ENCODE measurements at regions not wholly inside any gene's neighbourhood (a gene's known extent, or its start where the extent isn't known, plus 50 kb on each side); places are given as distances from the start of the nearest gene placed in this dataset.

DNA sequence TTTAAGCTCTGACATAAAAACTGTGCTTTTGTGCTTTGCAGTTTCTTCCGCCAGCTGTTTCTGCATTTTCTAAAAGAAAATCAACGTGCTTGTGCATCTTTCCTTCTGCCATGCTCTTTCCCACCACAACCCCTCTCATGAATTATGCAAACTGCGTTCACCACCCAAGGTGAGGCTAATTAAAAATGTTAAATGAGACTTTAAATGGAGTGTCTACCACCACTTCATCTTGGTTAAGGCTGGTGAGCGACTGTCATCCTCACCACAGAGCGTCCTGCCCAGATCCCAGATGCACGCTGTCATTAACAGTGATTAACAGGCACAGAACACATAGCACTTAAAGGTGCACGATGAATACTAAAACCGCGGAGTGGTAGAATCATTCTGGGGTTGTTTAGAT is 250.5 kb upstream of the RAB6C start:
- no peak for DNase-seq (ENCODE audit: low read depth)

DNA sequence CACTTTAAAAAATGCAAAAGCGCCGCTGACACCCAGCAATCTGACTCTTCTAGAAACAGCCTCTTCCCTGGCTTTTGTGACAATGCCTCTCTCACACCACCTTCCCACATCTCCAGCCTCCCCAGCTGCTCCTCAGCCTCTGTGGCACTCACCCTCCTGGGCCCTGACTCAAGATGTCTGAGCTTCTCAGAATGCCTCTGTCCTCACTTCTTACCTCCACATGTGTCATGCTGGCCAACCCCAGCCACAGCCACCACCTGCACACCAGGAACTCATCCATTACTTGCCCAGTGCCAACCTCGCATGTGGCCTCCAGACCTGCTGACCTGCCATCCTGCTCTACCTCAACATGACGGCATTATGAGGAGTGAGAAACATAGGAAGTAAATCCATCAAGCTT is 249.8 kb upstream of the RAB6C start:
- DNase-seq (ENCODE audit: low read depth) = no peak

DNA sequence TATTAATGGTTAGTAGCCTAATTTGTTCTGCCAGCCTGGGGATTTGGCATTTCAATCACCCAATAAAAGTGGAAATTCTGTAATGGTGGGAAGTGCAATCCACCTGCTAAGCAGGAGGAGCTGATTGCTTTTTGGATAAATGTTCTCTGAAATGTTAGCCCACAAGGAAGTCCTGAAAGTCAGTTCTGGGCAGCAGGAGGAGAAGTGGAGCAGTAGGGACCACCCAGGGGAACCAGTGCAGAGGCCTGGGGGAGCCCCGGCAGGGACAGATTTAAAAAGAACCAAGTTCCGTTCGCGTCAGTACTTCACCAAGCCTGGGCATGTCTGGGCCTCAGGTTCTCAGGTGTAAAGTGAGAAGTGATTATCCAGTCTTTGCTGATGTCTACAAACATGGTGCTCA is 248.5 kb upstream of the RAB6C start:
- no peak for DNase-seq (ENCODE audit: low read depth)

DNA sequence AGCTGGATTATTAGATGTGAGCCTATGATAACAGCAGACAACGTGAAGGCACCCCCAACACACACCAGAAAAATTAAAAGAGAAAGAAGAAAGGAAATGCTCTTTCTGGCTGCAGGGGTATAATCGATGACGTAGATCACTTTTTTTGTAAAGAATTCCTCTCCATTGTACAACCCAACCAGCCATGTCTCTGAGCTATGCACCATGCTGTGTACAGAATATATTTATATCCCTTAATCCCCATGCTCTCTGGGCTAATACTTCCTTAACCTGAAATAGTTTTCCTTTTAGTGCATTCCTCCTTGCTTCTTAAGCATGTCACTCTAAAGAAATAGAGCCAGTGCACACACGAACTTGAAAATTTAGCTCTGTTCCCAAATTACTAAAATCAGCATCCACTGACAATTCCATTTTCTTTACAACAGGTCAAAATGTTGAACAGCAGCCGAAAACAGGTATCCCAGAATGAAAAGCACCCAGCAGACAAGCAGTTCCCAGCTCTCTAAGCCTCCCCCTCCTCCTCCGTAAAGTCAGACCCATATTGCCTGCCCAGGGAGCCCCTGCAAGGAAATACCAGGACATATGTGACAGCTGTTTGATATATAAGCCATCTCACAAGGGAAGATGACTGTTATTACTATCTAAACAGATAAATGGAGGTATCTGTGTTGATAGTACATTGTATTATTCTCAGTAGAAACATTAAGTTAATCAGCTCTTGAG is 247.4 kb upstream of the RAB6C start:
- no peak for DNase-seq (ENCODE audit: low read depth)

DNA sequence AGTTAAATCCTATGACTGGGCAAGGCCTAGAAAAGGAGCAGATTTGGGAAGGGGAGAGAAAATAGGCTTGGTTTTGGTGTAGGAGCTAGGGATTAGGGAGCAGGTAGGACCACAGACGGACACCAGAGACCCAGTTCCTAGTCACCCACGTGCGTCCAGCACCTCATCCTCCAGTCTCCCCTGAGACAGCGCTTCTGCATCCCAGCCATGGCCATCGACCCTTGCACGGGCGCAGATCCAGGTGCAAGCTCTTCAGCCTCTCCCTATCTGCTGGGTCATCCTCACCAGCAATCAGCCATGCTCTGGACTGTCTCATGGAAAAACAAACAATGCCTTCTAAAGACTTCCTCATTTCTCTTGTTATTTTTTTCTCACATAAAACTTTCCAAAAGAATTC is 246.8 kb upstream of the RAB6C start:
- no peak for DNase-seq (ENCODE audit: low read depth)

DNA sequence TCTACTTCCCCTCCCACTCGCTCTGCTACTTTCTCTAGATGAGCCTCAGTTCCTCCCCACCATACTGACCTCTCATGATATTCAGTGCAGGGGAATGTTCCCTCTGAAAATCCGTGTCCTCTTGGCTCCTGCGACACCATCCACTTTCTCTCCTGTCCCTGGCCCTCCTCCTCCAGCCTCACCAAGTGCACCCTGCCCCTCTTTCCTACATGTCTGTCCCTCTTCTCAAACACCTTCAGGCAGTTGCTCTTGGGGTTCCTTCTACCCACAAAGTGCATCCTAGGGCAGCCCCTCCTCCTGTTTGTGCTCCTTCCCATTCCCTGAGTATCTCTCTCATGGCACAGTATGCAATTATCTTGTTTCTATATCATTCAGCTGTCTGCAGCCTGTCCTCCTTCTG is 246.4 kb upstream of the RAB6C start:
- no peak for DNase-seq (ENCODE audit: low read depth)

DNA sequence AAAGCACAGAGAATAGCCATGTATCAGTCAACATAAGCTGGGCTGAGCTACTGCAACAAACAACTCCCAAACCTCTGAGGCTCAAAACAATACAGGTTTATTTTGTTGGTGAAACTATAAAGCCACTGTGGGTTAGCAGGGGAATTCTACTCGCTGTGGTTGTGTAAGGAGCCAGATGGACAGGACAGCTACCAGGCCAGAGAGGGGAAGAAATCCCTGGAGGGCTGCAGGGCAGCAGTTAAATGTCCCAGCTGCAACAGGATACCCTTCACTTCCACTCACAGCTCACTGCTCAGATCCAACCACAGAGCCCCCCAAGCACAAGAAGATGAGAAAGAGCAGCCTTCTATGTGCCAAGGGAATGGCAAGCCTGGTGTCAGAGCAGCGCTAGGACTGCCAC is 245.9 kb upstream of the RAB6C start:
- DNase-seq (ENCODE audit: low read depth) = no peak

DNA sequence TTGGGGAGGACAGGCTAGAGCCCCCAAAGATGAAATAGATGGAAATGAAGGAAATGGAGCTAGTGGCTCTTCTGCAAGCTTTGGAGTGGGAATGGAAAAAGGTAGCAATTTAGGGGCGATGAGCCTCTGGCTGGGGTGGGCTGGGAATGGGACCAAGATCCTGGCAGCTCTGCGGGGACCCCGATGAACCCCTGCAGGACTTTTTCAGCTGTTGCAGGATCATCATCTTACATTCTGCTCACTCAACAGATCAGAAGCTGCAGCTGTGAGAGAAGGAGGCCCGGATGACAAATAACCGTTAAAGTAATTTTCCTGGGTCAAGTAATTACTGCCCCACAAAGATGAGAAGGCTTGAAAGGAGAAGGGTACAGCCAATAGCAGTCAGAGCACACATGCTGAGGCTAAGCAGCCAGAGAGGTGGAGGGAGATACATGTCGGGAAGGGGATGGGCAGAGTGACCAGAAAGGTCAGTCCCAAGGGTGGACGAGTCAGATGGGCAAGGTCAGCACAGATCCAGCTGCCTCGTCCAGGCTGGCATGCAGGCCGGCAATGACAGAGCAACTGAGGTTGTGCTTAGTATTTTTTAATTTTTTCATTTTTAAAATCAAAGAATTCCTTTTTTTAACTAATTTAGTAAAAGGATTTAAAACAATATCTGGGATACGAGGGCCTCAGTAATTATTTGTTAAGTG is 245.0 kb upstream of the RAB6C start:
- no peak for DNase-seq (ENCODE audit: low read depth)

DNA sequence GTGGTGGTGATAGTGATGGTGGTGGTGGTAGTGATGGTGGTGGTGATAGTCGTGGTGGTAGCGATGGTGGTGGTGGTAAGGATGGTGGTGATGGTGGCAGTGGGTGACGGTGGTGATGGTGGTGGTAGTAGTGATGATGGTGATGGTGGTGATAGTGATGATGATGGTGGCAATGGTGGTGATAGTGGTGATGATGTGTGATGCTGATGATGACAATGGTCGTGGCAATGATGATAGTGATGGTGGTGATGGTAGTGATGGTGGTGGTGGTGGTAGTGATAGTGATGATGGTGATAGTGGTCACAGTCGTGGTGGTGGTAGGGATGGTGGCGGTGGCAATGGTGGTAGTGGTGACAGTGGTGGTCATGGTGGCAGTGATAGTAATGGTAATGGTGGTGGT is 243.9 kb upstream of the RAB6C start:
- DNase-seq (ENCODE audit: low read depth) = no peak

DNA sequence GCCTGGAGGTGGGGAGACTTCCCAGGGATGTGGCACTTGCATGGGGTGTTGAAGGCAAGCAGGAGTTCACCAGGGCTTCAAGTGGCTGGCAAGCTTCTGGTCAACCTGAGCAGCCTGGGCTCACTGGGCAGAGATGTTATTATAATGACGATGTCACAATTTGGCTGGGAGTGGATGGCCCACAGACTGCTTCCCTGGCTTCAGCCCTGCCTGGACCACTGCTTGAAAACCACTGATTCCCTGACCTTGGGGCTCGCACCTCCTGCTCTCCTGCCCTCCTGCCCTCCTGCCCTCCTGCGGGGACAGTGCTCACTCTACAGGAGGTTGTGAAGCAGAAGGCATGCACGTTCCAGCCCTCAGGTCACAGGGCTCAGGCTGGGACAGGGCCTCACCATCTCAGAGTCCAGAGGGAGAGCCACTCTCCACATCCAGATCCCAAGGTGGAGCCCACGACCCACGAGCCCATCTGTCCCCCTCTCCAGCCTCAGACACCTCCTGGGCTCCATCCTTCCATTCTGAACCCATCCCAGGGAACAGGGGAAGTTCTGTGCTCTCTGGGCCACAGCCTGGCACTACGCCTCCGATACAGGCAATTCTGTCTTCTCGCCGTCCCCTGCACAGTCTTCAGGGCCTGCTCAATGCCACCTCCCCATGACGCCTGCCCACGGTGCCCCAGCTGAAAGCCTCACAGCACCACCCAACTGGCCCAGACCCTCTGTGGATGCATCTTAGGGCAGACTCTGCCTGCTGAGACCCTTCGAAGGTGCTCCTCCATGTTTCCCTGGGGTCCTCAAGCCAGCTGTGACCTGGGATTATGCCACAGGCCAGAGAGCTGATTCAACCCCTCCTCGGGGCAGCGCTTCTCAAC is 241.6 kb upstream of the RAB6C start:
- DNase-seq (ENCODE audit: low read depth) = no peak

DNA sequence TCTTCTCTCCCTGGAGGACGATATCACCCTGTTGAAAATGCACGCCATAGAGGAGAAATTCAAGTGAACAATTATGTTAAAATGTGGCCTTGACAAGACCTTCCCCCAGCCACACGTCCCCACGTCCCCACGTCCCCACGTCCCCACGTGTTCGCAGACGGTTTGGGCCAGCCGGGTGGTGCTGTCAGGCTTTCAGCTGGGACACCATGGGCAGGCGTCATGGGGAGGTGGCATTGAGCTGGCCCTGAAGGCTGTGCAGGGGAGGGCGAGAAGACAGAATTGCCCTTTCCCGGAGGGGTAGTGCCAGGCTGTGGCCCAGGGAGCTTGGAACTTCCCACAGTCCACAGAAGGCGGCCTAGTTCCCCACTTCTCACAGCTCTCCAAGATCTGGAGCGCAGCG is 240.7 kb upstream of the RAB6C start:
- DNase-seq (ENCODE audit: low read depth) = no peak

DNA sequence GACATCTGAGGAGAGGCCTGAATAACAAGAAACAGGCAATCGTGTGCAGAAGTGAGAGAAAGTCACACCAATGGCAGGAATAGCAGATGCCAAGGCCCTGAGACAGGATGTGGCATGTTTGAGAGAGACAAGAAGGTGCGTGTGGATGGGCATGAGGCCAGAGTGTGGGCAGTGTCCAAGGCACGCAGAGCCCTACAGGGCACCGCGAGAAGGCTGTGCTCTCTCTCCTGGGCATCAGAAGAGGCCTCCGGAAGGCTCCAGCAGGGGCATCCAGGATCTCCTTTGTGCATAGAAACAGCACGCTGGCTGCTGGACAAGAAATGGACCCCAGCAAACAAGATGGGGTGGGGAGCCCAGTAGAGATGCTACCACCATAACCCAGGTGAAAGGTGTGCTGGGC is 239.0 kb upstream of the RAB6C start:
- DNase-seq (ENCODE audit: low read depth) = no peak

DNA sequence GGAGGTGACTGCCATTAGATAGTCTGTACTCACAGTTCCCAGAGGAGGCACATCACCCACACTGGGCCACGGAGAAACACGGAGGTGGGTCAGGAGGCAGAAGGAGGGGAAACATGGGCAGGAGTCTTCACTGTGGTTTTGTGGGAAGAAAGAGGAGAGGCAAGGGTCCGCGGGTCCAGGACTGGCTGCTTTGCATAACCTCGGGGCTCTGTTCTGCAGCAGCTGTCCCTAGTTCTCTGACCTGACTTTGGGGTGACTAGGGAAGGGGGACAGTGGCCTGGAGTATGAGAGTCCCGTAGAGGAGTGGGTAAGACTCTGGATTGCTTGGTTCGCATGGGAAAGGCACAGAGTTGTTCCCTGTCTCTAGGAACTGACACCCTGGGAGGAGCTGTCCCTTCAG is 238.3 kb upstream of the RAB6C start:
- DNase-seq (ENCODE audit: low read depth) = no peak

DNA sequence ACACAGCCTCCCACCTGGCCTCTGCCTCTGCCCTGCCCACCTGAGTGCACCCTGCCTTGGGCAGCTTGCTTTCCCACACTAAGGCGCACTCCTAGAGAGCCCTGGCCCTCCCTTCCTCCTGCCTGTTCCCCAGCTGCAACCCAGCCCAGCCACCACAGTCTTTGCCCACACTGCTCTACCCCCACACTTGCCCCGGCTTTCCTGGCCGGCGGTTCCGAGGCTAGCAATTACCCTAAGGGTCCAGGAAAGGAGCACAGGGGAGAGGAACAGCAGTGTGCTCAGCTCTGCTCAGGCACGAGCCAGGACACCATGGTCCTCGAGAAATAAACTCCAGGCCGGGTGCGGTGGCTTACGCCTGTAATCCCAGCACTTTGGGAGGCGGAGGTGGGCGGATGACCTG is 237.8 kb upstream of the RAB6C start:
- DNase-seq (ENCODE audit: low read depth) = no peak

DNA sequence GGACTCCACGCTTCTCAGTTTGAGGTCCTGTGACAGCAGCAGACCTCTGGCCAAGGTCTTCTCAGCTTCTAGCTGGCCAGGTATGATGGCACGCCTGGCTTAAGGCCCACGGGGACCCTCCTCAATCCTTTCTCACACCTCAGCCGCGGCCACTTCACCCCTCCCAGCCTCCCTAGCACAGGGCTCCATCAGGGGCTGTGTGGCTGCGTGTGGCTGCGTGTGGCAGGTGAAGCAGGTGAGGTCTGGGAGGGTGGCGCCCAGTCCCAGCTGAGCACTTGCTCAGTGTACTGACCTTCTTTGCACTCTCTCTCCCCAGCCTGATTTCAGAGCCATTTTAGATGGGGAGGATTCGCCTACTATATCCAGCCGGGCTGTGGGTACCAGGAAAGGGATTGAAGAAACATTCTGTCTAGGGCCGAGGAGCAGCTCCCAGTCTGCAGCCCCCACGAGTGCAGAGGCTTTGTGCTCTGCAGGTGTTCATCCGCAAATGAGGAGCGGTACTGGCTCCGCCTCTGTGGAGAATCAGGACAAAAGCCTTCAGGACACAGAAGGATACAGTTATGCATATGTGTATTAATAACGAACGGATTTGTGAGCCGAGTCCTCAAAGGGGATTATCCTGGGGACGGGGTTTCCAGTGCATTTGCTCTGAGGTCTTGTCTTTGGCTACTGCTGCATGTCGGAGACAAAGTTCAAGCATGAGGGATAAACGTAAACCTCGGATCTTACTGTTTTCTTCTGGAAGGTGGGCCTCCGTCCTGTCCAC is 236.9 kb upstream of the RAB6C start:
- DNase-seq (ENCODE audit: low read depth) = no peak

DNA sequence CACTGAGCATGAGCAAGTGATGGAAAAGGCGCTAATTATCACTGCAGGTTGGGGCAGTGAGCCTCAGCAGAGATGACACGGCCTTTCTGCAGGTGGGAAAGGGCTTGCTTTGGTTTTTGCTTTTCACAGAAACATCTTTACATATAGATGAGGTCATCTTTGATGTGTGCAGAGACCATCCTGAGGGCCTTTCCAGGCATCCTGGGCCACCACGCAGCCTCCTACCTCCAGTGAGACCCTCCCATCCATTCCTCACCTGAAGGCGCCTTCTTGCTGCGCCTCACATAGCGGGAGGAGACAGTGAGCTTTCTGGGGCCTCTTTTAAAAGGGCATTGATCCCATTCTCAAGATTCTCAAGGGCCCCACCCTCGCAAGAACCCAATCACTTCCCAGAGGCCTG is 235.3 kb upstream of the RAB6C start:
- no peak for DNase-seq (ENCODE audit: low read depth)

DNA sequence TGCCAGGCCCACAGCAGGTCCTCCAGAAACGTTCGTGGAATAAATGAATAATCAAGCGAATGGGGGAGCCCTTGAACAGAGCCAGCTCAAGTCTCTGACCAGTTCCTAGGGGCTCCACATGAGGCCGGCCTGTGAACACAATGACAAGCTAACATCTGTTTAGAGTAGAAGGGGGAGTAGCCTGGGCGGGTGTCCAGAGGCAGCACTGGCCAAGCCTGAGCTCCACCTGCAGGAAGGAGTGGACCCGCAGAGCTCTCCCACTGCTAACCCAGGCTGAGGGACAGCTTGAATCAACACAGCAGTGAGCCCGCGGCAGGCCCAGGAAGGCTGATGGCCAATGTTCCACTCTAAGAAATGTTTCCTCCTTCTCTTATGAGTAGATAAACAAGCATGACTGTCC is 234.8 kb upstream of the RAB6C start:
- no peak for DNase-seq (ENCODE audit: low read depth)

DNA sequence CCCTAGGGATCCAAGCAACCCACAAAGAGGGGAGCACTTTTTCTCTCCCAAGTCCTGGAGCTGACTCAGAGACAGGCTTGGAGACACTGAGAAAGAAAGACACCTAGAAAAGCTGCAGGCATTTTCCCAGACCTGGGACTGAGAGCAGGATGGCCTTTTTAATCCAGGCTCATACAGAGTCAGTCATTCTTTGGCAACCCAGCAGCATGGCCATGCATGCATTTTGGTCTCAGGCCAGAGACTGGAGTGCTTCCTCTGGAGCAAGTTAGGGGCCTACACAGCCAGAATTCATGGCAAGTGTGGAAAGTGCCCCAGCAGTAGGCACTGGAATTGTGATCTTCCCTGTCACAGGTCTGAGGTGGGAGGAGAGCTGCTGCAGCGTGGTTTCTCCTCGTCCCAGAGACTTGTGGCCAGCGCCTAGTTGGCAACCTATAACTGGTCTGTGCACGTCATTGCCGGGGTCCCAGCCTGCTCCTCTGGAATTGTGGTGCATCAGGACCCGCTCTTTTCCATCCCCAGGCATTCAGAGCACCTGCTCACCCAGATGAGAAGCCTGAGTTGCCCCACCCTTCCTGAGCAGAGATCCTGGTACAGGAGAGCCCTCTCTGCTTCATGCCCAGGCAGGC is 231.9 kb upstream of the RAB6C start:
- DNase-seq (ENCODE audit: low read depth) = no peak

DNA sequence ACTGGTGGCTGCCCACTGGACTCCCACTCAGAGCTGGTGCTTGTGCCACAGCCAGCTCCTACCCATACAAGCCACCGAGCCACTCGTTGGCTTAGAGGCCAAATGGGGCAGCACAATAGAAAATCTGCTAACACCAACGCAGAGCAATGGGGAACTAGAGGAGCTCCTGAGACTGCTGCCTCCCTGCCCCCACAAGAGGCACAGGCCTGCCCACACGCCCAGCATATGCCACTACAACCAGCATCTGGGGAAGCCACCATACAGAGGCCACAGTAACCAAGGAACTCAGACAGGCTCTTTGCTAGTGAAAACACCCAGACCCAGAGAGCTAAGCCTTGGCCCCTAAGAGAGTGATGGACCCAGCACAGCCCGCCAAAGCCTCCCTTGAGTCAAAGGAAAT is 231.2 kb upstream of the RAB6C start:
- DNase-seq (ENCODE audit: low read depth) = no peak

DNA sequence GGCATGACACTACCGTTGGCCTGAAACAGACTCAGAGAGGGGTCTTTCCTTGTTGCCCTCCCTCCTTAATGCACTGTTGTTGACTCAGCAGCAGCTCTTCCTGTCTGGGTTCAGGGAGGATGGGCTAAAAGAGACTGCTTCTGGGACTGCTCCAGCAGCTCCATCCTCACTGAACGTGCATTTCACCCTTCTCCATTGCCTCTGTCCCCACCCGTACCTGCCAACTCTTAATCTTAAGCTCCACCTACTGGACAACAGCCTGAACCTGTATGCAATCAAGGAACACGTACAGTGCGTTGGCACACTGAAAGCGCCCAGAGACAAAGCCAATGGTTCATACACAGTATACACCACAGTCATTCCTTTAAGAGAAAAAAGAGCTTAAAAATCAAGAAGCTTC is 230.8 kb upstream of the RAB6C start:
- DNase-seq (ENCODE audit: low read depth) = no peak

DNA sequence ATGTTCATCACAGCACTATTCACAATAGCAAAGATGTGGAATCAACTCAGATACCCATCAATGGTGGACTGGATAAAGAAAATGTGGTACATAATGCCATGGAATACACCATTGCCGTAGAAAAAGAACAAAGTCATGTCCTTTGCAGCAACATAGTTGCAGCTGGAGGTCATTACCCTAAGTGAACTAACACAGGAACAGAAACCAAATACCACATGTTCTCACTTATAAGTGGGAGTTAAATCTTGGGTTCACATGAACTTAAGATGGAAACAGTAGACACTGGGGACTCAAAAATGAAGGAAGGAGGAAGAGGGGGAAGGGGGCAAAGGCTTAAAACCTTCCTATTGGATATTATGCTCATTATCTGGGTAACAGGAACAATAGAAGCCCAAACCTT is 228.1 kb upstream of the RAB6C start:
- no peak for DNase-seq (ENCODE audit: low read depth)

DNA sequence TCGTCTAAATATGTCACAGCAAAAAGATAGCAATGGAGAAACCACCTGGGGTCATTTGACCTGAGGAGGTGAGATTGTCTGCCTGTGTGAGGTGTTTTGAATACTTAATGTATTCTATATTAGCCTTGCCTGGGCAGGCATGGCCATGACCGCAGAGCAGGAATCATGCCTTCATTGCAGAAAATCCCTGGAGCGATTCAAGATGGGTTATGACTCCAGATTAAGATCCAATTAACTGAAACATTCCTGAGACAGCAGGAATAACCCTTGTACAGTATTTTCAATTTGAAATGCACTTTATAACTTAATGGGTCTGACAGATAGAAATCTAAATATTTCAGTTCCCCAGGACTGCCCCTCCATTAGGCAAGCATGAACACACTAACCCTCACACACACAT is 227.3 kb upstream of the RAB6C start:
- no peak for DNase-seq (ENCODE audit: low read depth)
